Thyroid gland (tissue), 4 donors: ENCODE measurements at regions not wholly inside any gene's neighbourhood (a gene's known extent, or its start where the extent isn't known, plus 50 kb on each side); places are given as distances from the start of the nearest gene placed in this dataset.

Experiments used
- CTCF ChIP-seq, 6 experiments: fragments of 200-600 bp in 3 of 6; fragments of 450-650 bp in 3 of 6; sonication (generic) in 3 of 6; IDR thresholded peaks; one replicate each; pipeline ENCODE4 v1.5.1; 2016 to 2019; ENCODE audit warnings: antibody characterized with exemption in 6 of 6, mild to moderate bottlenecking in 2 of 6, inconsistent platforms in 1 of 6, moderate library complexity in 1 of 6
- POLR2A ChIP-seq, 2 donors: fragments of 450-650 bp; IDR thresholded peaks; one replicate each; pipeline ENCODE4 v1.6.1; 2017; ENCODE audit warnings: antibody characterized with exemption in 2 of 2, mild to moderate bottlenecking in 2 of 2, moderate library complexity in 1 of 2

GRCh38 chr7:94330269-94331020 is 64.2 kb upstream of the COL1A2 start:
- no peak for TF ChIP-seq CTCF (IDR thresholded peaks at IDR 0.05)
- no peak for TF ChIP-seq POLR2A (IDR thresholded peaks at IDR 0.05)
